AG04449 (cell line): ENCODE measurements at regions not wholly inside any gene's neighbourhood (a gene's known extent, or its start where the extent isn't known, plus 50 kb on each side); places are given as distances from the start of the nearest gene placed in this dataset.

Experiments used
- CTCF ChIA-PET: fragments of 350-600 bp; formaldehyde crosslinking; extraction: SDS; loops from one replicate; lab custom pipeline; 2021; ENCODE audit warnings: antibody characterized with exemption; lab: Yijun Ruan, JAX
- POLR2A ChIA-PET: fragments of 400-600, 350-600 bp; formaldehyde crosslinking; extraction: SDS; loops from one replicate; lab custom pipeline; 2020; ENCODE audit warnings: antibody characterized with exemption, inconsistent platforms; lab: Yijun Ruan, JAX
- DNase-seq: peaks from one replicate; pipeline ENCODE4 v3.0.0-alpha.2; 2010; ENCODE audit warnings: low read depth, low spot score
- H3K4me3 ChIP-seq: 2 replicates; pipeline ENCODE4 v1.5.1; 2011; ENCODE audit warnings: low read depth, mild to moderate bottlenecking, control low read depth, low read length
- CTCF ChIP-seq: IDR thresholded peaks from one replicate; pipeline ENCODE4 v1.5.1; 2011; ENCODE audit warnings: mild to moderate bottlenecking, moderate library complexity, low read length, control low read depth, inconsistent platforms; ENCODE audit not compliant: insufficient read depth; ENCODE audit errors: missing control alignments

- DNase-seq = no peak
- CTCF ChIA-PET = interaction anchor here (1.5 kb wide), 1 partner anchor 35 kb away, joined by 3 read pairs; no protein-coding TSS in a partner anchor
- no peak for TF ChIP-seq CTCF
- POLR2A ChIA-PET = no interaction called here
- no peak overlapping the region for H3K4me3 ChIP-seq
These were observed 153.1 kb downstream of the ZNF365 start for GRCh38 chr10:62527019-62527827.

- ChIA-PET CTCF (interaction anchor here (1.5 kb wide), 1 partner anchor 37 kb away, joined by 3 read pairs; no protein-coding TSS in a partner anchor), POLR2A (no interaction called here)
- no peak for TF ChIP-seq CTCF
- DNase-seq = no peak
- H3K4me3 ChIP-seq = no peak overlapping the region
These were observed 154.3 kb downstream of the ZNF365 start for GRCh38 chr10:62528441-62528840.

GRCh38 chr10:62529396-62529795, 155.2 kb downstream of the ZNF365 start:
- no peak for TF ChIP-seq CTCF
- DNase-seq = no peak
- ChIA-PET POLR2A (no interaction called here), CTCF (interaction anchor here (0.7 kb wide), 1 partner anchor 11 kb away, joined by 3 read pairs; no protein-coding TSS in a partner anchor)
- H3K4me3 ChIP-seq = no peak overlapping the region

- H3K4me3 ChIP-seq = no peak overlapping the region
- POLR2A ChIA-PET = no interaction called here
- CTCF ChIA-PET = no interaction called here
- no peak for DNase-seq
- no peak for TF ChIP-seq CTCF
These were observed 159.9 kb downstream of the ZNF365 start for GRCh38 chr10:62534031-62534430.

GRCh38 chr10:62538606-62539005, 164.4 kb downstream of the ZNF365 start:
- POLR2A ChIA-PET = no interaction called here
- CTCF ChIA-PET = interaction anchor here (1.6 kb wide), 1 partner anchor 15 kb away, joined by 4 read pairs; no protein-coding TSS in a partner anchor
- no peak overlapping the region for H3K4me3 ChIP-seq
- no peak for DNase-seq
- TF ChIP-seq CTCF = no peak

GRCh38 chr10:62540389-62540788, 166.2 kb downstream of the ZNF365 start:
- ChIA-PET POLR2A (no interaction called here), CTCF (no interaction called here)
- no peak overlapping the region for H3K4me3 ChIP-seq
- TF ChIP-seq CTCF = no peak
- no peak for DNase-seq
